Activated T-helper 1 cell treated with anti-CD3 and anti-CD28 coated beads, Interleukin-12 subunit alpha, Interleukin-12 subunit beta, Interleukin-2, Interleukin-4 antibody, amounts not matched to agents 30 ng/mL and 10 ng/mL and 1 ng/mL, durations not matched to agents 14 hours and 24 hours and 36 hours (primary cell): ENCODE measurements at regions not wholly inside any gene's neighbourhood (a gene's known extent, or its start where the extent isn't known, plus 50 kb on each side); places are given as distances from the start of the nearest gene placed in this dataset.

Source experiments
- DNase-seq: peaks from one replicate; pipeline ENCODE4 v3.0.0; 2021; ENCODE audit warnings: low spot score
- H3K27ac Mint-ChIP-seq: one replicate; pipeline ENCODE4 v1.8.0; 2021; ENCODE audit warnings: mild to moderate bottlenecking, mixed read lengths
- H3K27me3 Mint-ChIP-seq: one replicate; pipeline ENCODE4 v1.8.0; 2022; ENCODE audit warnings: mild to moderate bottlenecking, moderate library complexity, mixed read lengths; ENCODE audit not compliant: insufficient read depth
- H3K36me3 Mint-ChIP-seq: one replicate; pipeline ENCODE4 v1.8.0; 2021; ENCODE audit warnings: low read depth, mixed read lengths
- H3K4me1 Mint-ChIP-seq: one replicate; pipeline ENCODE4 v1.8.0; 2021; ENCODE audit warnings: low read depth, mixed read lengths
- H3K4me3 Mint-ChIP-seq: one replicate; pipeline ENCODE4 v1.8.0; 2021; ENCODE audit warnings: mild to moderate bottlenecking, moderate library complexity, mixed read lengths
- H3K9me3 Mint-ChIP-seq: one replicate; pipeline ENCODE4 v1.8.0; 2021; ENCODE audit warnings: mixed read lengths
- intact Hi-C: fragments of 100-400 bp; cut with micrococcal nuclease; formaldehyde crosslinking; loops from one replicate; pipeline ENCODE4 v1.15.1; 2024

DNA sequence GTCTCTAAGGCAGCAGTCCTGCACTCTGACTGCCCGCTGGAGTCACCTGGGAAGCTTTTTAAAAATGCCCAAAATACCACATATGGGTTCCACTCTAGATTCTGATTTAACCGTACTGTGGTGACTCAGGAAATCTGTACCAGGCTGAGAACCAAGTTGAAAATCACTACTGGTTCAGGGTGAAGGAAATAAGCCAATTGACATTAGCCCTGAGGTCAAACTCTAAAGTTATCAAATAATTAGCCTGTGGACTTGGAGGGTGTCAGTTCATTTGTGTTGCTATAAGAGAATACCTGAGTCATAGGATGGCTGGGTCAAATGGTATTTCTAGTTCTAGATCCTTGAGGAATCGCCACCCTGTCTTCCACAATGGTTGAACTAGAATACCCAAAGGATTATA is 321.7 kb upstream of the ROPN1 start:
- no peak overlapping the region for H3K27ac Mint-ChIP-seq
- no peaks in the 10 kb centered on the region for H3K9me3 Mint-ChIP-seq
- H3K27me3 Mint-ChIP-seq: no peaks in the 10 kb centered on the region
- no peaks in the 10 kb centered on the region for H3K36me3 Mint-ChIP-seq
- intact Hi-C loops: no loop called here
- H3K4me3 Mint-ChIP-seq: no peak overlapping the region
- no peak for DNase-seq
- no peaks in the 10 kb centered on the region for H3K4me1 Mint-ChIP-seq

DNA sequence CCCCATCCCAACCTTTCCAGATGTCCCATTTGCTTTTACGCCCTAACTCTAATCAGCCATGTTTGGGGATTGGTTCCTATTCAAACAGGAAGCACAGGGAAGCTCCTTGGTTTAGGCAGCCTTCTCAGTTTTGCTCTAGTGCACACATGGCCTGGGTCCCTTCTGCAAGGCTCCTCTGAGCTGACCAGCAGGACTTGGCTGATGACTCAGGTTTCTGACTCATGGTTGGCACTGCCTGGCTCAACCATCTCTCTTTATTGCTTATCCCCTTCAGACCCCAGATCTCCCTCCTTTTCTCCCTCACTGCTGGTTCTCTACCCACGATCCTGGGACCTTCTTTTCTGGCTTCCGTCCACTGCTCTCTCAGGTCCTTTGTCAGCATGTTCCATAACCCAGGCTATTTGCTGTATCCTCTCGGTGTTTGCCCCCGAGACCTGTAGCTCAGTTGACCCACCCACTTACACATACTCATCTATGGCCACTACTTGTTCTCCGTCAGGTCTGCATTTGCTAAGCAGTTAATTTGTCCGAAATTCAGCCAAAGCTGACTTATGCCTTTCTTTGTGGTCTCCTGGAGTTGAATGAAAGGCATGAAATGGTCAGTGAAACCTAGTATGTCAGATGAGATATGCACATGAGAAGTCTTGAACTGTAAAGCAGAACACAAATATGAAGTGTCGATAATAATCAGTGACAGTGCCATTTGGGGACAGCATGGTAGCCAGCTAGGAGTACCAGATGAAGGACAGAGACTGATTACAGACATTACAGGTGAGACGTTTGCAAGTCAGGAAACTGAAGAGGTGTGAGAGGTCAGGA is 323.5 kb upstream of the ROPN1 start:
- intact Hi-C loops: no loop called here
- Mint-ChIP-seq H3K4me1 (no peaks in the 10 kb centered on the region), H3K4me3 (no peak overlapping the region), H3K9me3 (no peaks in the 10 kb centered on the region), H3K27ac (no peak overlapping the region), H3K27me3 (no peaks in the 10 kb centered on the region), H3K36me3 (no peaks in the 10 kb centered on the region)
- no peak for DNase-seq

DNA sequence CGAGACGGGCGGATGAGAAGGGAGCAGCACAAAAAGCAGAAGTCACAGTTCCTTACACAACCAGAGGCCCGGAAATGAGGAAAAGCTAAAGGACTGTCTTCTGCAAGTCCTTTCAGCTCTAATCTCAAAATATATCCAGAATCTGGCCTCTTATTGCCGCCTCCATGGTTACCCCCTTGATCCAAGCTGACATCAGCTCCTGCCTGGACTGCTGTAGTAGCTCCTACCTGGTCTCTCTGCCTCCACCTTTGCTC is 324.0 kb upstream of the ROPN1 start:
- intact Hi-C loops: no loop called here
- no peak overlapping the region for H3K27ac Mint-ChIP-seq
- no peak for DNase-seq
- no peaks in the 10 kb centered on the region for H3K36me3 Mint-ChIP-seq
- no peak overlapping the region for H3K4me3 Mint-ChIP-seq
- no peaks in the 10 kb centered on the region for H3K4me1 Mint-ChIP-seq
- H3K9me3 Mint-ChIP-seq: no peaks in the 10 kb centered on the region
- H3K27me3 Mint-ChIP-seq: no peaks in the 10 kb centered on the region

DNA sequence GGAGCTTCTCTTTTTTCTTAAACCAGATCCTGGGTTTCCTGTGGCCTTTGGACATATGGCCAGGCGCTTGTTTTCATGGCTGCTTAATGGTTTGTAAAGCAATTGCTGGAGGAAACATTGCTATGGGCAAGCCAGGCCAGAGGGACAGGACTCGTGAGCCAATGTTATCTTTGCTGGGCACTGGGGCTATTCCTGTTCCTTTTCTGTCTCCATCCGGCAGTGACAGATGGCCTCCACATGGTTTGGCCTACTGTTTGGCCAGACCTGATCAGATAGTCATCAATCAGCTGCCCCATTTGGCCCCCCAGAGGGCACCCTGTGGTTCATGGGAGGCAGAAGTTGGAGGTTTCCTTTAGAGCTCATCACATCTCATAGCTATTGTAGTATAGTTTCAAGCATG is 326.1 kb upstream of the ROPN1 start:
- intact Hi-C loops: no loop called here
- Mint-ChIP-seq H3K27ac (no peak overlapping the region), H3K27me3 (no peaks in the 10 kb centered on the region), H3K36me3 (no peaks in the 10 kb centered on the region), H3K4me3 (no peak overlapping the region), H3K4me1 (no peaks in the 10 kb centered on the region), H3K9me3 (no peaks in the 10 kb centered on the region)
- no peak for DNase-seq

DNA sequence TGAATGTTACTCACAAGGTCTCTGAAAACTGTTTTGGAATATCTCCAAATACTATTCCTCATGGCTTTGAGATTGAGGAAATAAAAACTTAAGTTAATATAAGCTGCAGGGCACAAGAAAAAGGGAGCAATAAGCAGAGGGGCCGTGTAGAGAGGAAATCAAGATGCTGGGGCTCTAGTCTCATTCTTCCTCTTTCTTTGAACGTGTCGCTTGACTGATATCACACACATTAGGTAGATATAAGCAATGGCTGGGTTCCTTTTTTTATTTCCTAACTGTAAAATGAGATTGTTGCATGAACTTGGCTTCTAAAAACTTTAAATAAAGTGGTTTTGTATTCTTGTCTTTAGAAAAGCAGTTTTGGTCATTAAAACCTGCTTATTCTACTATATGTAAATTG is 326.7 kb upstream of the ROPN1 start:
- Mint-ChIP-seq H3K4me1 (no peaks in the 10 kb centered on the region), H3K27me3 (no peaks in the 10 kb centered on the region), H3K27ac (no peak overlapping the region), H3K4me3 (no peak overlapping the region), H3K36me3 (no peaks in the 10 kb centered on the region), H3K9me3 (no peaks in the 10 kb centered on the region)
- intact Hi-C loops: no loop called here
- DNase-seq: no peak

DNA sequence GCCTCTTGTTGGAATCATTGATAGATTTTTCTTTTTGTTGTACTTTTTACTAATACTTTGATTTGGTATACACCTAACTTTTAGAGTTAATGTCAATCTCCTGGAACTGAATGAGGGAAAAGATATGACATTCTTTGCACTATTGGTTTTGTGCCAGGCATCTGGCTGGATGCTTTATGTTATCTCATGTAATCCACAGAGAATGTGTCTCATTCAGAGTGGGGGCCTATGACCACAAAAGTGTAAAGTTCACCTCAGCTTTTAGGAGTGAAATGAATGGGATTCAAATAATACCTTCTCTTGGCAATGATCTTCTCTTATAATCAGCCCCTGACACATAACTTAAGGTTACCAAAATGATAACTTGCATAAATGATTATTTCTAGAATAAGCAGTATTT is 329.1 kb upstream of the ROPN1 start:
- no peaks in the 10 kb centered on the region for H3K4me1 Mint-ChIP-seq
- no peaks in the 10 kb centered on the region for H3K27me3 Mint-ChIP-seq
- DNase-seq: no peak
- intact Hi-C loops: no loop called here
- no peak overlapping the region for H3K27ac Mint-ChIP-seq
- H3K36me3 Mint-ChIP-seq: no peaks in the 10 kb centered on the region
- no peaks in the 10 kb centered on the region for H3K9me3 Mint-ChIP-seq
- H3K4me3 Mint-ChIP-seq: no peak overlapping the region

DNA sequence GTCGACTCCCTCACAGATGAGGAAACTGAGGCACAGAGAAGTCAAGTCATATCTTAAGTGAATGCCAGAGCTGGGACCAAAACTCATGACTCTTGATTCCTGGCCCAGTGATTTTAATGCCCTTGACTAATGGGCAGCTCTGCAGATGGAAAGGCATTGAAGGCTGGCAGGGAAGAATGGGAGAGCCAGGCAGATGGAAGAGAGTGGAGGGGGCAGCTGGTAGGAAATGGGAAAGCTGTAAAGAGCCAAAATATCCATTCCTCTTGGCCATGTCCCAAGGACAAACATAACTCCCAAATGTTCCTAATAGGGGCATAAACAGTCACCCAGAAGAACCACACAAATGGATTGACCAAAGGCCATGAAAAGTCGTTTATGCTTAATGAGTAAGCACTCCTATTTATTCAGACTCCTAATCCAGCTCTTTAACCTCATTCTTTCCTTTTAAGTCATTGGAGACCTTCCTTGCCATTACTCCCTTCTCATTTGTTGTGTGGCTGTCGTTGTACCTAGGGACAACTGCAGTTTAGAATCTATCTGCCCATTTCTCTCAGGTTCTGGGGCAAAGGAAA is 330.5 kb upstream of the ROPN1 start:
- Mint-ChIP-seq H3K4me3 (no peak overlapping the region), H3K27me3 (no peaks in the 10 kb centered on the region), H3K27ac (no peak overlapping the region), H3K9me3 (no peaks in the 10 kb centered on the region), H3K4me1 (no peaks in the 10 kb centered on the region), H3K36me3 (no peaks in the 10 kb centered on the region)
- intact Hi-C loops: no loop called here
- no peak for DNase-seq

DNA sequence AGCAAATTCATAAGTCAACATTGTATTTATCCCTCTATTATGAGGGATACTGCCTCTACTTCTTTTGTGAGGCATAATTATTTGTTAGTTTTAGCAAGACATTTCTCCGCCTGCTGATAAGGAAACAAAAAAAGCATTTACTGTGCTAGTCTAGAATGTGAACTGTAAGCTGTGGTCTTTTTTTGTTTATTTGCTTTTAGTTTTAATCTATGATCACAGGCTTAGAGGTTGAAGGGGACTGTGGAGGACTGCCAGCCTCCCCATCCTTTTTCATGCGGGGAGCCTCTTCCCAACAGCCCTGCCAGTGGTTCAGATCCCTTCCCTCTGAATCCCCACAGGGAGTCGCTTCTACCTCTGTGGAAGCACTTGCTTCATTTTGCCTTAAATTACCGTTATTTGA is 331.0 kb upstream of the ROPN1 start:
- Mint-ChIP-seq H3K9me3 (no peaks in the 10 kb centered on the region), H3K36me3 (no peaks in the 10 kb centered on the region), H3K27me3 (no peaks in the 10 kb centered on the region), H3K4me3 (no peak overlapping the region), H3K4me1 (no peaks in the 10 kb centered on the region), H3K27ac (no peak overlapping the region)
- no peak for DNase-seq
- intact Hi-C loops: no loop called here

DNA sequence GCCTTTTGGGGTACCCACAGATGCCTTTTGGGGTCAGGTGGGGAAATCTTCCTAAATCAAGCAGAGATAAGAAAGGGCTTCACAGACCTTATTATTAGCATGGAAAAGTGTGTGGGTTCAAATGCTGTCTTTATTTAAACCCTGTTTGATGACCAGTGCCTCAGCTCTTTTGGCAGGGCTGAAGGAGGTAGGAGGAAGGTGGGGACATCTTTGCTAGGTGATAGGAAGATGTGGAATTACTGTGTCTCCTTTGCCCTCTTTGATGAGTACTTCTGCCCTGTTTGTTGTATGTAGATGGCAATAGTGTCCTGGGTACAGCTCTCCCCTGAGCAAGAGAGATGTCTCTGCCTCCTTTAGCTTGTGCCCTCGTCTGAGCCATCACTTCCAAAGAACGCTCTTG is 333.3 kb upstream of the ROPN1 start:
- no peaks in the 10 kb centered on the region for H3K36me3 Mint-ChIP-seq
- no peaks in the 10 kb centered on the region for H3K27me3 Mint-ChIP-seq
- no peaks in the 10 kb centered on the region for H3K4me1 Mint-ChIP-seq
- intact Hi-C loops: no loop called here
- no peak overlapping the region for H3K27ac Mint-ChIP-seq
- DNase-seq: no peak
- H3K9me3 Mint-ChIP-seq: no peaks in the 10 kb centered on the region
- no peak overlapping the region for H3K4me3 Mint-ChIP-seq

DNA sequence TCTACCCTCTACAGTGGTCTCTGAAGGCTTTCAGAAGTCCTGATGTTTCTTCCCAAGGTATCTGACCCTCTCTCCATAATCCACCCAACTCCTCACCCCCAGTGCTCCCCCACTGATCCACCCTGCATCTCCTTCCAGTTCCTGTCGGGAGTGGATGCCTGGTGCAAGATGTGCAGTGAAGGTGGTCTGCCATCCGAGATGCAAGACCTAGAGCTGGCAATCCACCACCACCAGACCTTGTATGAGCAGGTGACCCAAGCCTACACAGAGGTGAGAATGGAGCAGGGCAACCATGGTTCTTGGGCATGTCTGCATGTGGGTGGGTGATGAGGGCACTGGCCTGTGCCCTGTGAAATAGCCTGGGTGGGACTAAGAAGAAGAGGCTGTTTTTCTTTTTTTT is 337.8 kb upstream of the ROPN1 start:
- no peaks in the 10 kb centered on the region for H3K36me3 Mint-ChIP-seq
- no peak overlapping the region for H3K27ac Mint-ChIP-seq
- H3K27me3 Mint-ChIP-seq: no peaks in the 10 kb centered on the region
- H3K9me3 Mint-ChIP-seq: no peaks in the 10 kb centered on the region
- no peak for DNase-seq
- no peaks in the 10 kb centered on the region for H3K4me1 Mint-ChIP-seq
- intact Hi-C loops: no loop called here
- no peak overlapping the region for H3K4me3 Mint-ChIP-seq

DNA sequence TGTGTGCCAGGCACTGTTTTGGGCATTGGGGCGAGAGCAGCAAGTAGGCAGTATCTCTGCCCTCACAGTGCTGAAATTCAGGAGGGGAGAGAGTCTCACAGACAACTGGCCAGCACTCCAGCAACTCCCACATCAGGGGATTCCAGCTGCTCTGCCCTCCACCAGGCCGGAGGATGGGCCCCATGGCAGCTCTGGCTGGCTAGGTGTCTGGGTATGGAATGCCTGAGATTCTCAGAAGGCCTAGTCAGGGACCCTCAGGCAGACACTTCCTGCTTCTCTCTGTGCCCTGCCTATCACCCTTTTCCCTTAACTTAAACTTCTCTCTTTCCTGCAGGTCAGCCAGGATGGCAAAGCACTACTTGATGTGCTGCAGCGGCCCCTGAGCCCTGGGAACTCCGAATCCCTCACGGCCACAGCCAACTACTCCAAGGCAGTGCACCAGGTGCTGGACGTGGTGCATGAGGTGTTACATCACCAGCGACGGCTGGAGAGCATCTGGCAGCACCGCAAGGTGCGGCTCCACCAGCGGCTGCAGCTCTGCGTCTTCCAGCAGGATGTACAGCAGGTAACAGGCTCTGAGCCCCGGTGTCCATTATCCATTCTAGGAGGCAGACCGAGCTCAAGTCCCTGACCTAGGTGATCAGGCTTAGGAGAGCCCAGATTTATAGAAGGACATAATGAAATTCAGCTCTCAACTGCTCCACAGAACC is 342.2 kb upstream of the ROPN1 start:
- H3K36me3 Mint-ChIP-seq: no peaks in the 10 kb centered on the region
- no peaks in the 10 kb centered on the region for H3K27me3 Mint-ChIP-seq
- intact Hi-C loops: no loop called here
- H3K27ac Mint-ChIP-seq: no peak overlapping the region
- H3K9me3 Mint-ChIP-seq: no peaks in the 10 kb centered on the region
- DNase-seq: no peak
- no peaks in the 10 kb centered on the region for H3K4me1 Mint-ChIP-seq
- no peak overlapping the region for H3K4me3 Mint-ChIP-seq

DNA sequence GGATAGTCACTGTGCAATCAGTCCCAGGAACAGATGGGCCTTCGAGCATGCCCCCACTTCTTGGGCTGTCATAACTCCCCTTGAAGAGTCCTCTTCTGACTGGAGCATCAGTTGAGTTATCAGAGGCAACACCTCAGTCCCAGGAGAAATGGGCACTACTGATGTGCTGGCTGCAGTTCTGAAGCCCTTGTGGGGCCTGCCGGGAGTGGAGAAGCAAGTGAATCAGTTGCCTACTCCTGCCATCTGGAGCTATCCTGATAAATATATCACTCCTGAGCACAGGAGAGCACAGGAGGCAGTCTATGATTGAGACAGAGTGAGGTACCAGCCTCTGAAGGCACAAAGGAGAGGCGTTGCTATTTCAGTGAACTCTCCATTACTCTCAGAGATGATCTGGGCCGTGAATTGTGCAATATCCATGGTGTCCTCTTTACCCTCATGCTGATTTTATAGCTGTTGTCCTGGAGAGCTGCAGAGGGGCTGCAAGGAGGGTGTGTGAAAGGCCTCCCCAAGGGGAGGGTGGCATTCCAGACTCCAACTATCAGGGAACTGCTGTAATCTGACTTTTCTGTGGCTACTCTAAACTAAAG is 344.2 kb upstream of the ROPN1 start:
- no peak for DNase-seq
- no peaks in the 10 kb centered on the region for H3K36me3 Mint-ChIP-seq
- intact Hi-C loops: no loop called here
- H3K27me3 Mint-ChIP-seq: peaks cover 2% of the 10 kb centered on the region
- H3K4me3 Mint-ChIP-seq: no peak overlapping the region
- no peaks in the 10 kb centered on the region for H3K9me3 Mint-ChIP-seq
- no peak overlapping the region for H3K27ac Mint-ChIP-seq
- H3K4me1 Mint-ChIP-seq: no peaks in the 10 kb centered on the region

DNA sequence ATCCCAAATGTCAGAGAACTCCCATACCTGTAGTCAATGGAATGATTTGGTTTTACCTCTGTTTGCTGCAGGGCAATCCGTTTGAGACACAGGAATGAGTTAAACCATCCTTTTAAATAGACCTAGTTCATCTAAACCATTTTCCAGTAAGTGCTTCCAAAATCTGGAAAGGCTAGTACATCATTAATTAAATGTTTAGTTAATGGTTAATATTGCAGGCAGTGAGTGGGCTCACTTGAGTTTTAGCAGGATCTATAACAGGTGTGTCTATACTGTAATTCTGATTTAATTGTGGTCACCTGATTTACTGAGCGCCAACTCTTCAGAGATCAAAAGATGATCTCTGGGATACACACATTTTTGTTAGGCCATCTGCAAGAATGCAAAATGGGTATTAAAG is 353.9 kb upstream of the ROPN1 start:
- Mint-ChIP-seq H3K9me3 (no peaks in the 10 kb centered on the region), H3K27me3 (peaks cover 10% of the 10 kb centered on the region), H3K4me1 (no peaks in the 10 kb centered on the region), H3K36me3 (no peaks in the 10 kb centered on the region), H3K4me3 (no peak overlapping the region), H3K27ac (no peak overlapping the region)
- no peak for DNase-seq
- intact Hi-C loops: no loop called here
